Middle frontal gyrus (tissue), 1 donor: ENCODE measurements at regions not wholly inside any gene's neighbourhood (a gene's known extent, or its start where the extent isn't known, plus 50 kb on each side); places are given as distances from the start of the nearest gene placed in this dataset.

Source experiments
- DNase-seq: peaks from one replicate; pipeline ENCODE4 v3.0.0-alpha.2; 2015; ENCODE audit warnings: low spot score; ENCODE audit errors: extremely low spot score

GRCh38 chr2:219995991-219996765, 368.7 kb downstream of the SLC4A3 start:
- DNase-seq, result no peak

- DNase-seq, result no peak
These were observed 370.0 kb downstream of the SLC4A3 start for GRCh38 chr2:219997341-219997851.

- DNase-seq, result no peak
These were observed 370.7 kb downstream of the SLC4A3 start for GRCh38 chr2:219998107-219998506.

GRCh38 chr2:219998714-219999227, 371.3 kb downstream of the SLC4A3 start:
- DNase-seq, result no peak

- DNase-seq, result no peak
These were observed 372.6 kb downstream of the SLC4A3 start for GRCh38 chr2:220000080-220000479.

GRCh38 chr2:220000586-220000985, 373.2 kb downstream of the SLC4A3 start:
- no peak for DNase-seq

- DNase-seq, result no peak
These were observed 374.3 kb downstream of the SLC4A3 start for GRCh38 chr2:220001751-220002150.

GRCh38 chr2:220002251-220002650, 374.8 kb downstream of the SLC4A3 start:
- no peak for DNase-seq

- no peak for DNase-seq
These were observed 375.3 kb downstream of the SLC4A3 start for GRCh38 chr2:220002699-220003098.

- no peak for DNase-seq
These were observed 377.9 kb downstream of the SLC4A3 start for GRCh38 chr2:220005362-220005761.

GRCh38 chr2:220006152-220006621, 378.8 kb downstream of the SLC4A3 start:
- DNase-seq, result no peak

GRCh38 chr2:220011859-220012258, 384.4 kb downstream of the SLC4A3 start:
- DNase-seq, result no peak

- DNase-seq, result no peak
These were observed 387.5 kb downstream of the SLC4A3 start for GRCh38 chr2:220014961-220015360.

- DNase-seq, result no peak
These were observed 388.1 kb downstream of the SLC4A3 start for GRCh38 chr2:220015576-220015975.

- no peak for DNase-seq
These were observed 397.8 kb downstream of the SLC4A3 start for GRCh38 chr2:220025207-220025606.

GRCh38 chr2:220029013-220029412, 401.6 kb downstream of the SLC4A3 start:
- DNase-seq, result no peak

- no peak for DNase-seq
These were observed 406.1 kb downstream of the SLC4A3 start for GRCh38 chr2:220033546-220033945.

GRCh38 chr2:220034426-220035130, 407.1 kb downstream of the SLC4A3 start:
- no peak for DNase-seq

GRCh38 chr2:220036431-220036830, 409.0 kb downstream of the SLC4A3 start:
- DNase-seq, result no peak

- no peak for DNase-seq
These were observed 412.9 kb downstream of the SLC4A3 start for GRCh38 chr2:220040346-220040745.

- no peak for DNase-seq
These were observed 414.0 kb downstream of the SLC4A3 start for GRCh38 chr2:220041447-220041846.
